GM23338 (cell line): ENCODE measurements at regions not wholly inside any gene's neighbourhood (a gene's known extent, or its start where the extent isn't known, plus 50 kb on each side); places are given as distances from the start of the nearest gene placed in this dataset.

Source experiments
- ATAC-seq: fragments of 200-7000 bp; cut with Tn5 transposase; 3 replicates; pipeline ENCODE4 v1.9.1; 2020
- DNase-seq: peaks from one replicate; pipeline ENCODE4 v3.0.0-alpha.2; 2015; ENCODE audit warnings: low spot score
- H2AFZ ChIP-seq: fragments of 200-600 bp; sonication (generic); 2 replicates; pipeline ENCODE4 v1.8.0; 2016; ENCODE audit warnings: antibody characterized with exemption, mild to moderate bottlenecking, moderate library complexity
- H3F3A ChIP-seq: fragments of 200-600 bp; sonication (generic); replicated peaks from 2 replicates; pipeline ENCODE4 v1.8.0; 2017; ENCODE audit warnings: antibody characterized with exemption, mixed run types, low read depth
- H3K27ac ChIP-seq: fragments of 200-600 bp; sonication (generic); 2 replicates; pipeline ENCODE4 v1.6.1; 2016; ENCODE audit warnings: low read depth
- H3K27me3 ChIP-seq: fragments of 200-600 bp; sonication (generic); 2 replicates; pipeline ENCODE4 v1.8.0; 2016; ENCODE audit warnings: mild to moderate bottlenecking, mixed run types, moderate library complexity; ENCODE audit not compliant: insufficient read depth
- H3K36me3 ChIP-seq: fragments of 200-600 bp; sonication (generic); 2 replicates; pipeline ENCODE4 v1.8.0; 2016; ENCODE audit warnings: mild to moderate bottlenecking; ENCODE audit not compliant: insufficient read depth
- H3K4me1 ChIP-seq: fragments of 200-600 bp; sonication (generic); 2 replicates; pipeline ENCODE4 v1.8.0; 2016; ENCODE audit warnings: mild to moderate bottlenecking, moderate library complexity; ENCODE audit not compliant: insufficient read depth
- H3K4me2 ChIP-seq: fragments of 200-600 bp; sonication (generic); 2 replicates; pipeline ENCODE4 v1.7.1; 2017; ENCODE audit warnings: mixed run types
- H3K4me3 ChIP-seq: fragments of 200-600 bp; sonication (generic); 2 replicates; pipeline ENCODE4 v1.6.1; 2016; ENCODE audit warnings: mixed run types
- H3K79me2 ChIP-seq: fragments of 200-600 bp; sonication (generic); replicated peaks from 2 replicates; pipeline ENCODE4 v1.8.0; 2017; ENCODE audit warnings: mild to moderate bottlenecking; ENCODE audit not compliant: insufficient read depth
- H3K9me2 ChIP-seq: fragments of 200-600 bp; sonication (generic); 2 replicates; pipeline ENCODE4 v1.8.0; 2017; ENCODE audit not compliant: insufficient read depth
- H4K20me1 ChIP-seq: fragments of 200-600 bp; sonication (generic); replicated peaks from 2 replicates; pipeline ENCODE4 v1.8.0; 2017; ENCODE audit warnings: mild to moderate bottlenecking; ENCODE audit not compliant: insufficient read depth
- H3K27ac Mint-ChIP-seq: 2 replicates; pipeline ENCODE4 v1.8.0; 2020; ENCODE audit warnings: inconsistent platforms, mild to moderate bottlenecking, moderate library complexity, mixed read lengths
- H3K27me3 Mint-ChIP-seq: 3 replicates; pipeline ENCODE4 v1.8.0; 2022; ENCODE audit warnings: low read depth, mild to moderate bottlenecking, moderate library complexity, mixed read lengths, inconsistent platforms; ENCODE audit not compliant: insufficient read depth, poor library complexity
- H3K36me3 Mint-ChIP-seq: 3 replicates; pipeline ENCODE4 v1.8.0; 2021; ENCODE audit warnings: low read depth, mild to moderate bottlenecking, inconsistent platforms, moderate library complexity, mixed read lengths
- H3K4me1 Mint-ChIP-seq: 3 replicates; pipeline ENCODE4 v1.8.0; 2020; ENCODE audit warnings: mild to moderate bottlenecking, inconsistent platforms, mixed read lengths
- H3K4me3 Mint-ChIP-seq: 3 replicates; pipeline ENCODE4 v1.8.0; 2021; ENCODE audit warnings: moderate library complexity, mild to moderate bottlenecking, inconsistent platforms, mixed read lengths
- H3K9me3 Mint-ChIP-seq: 3 replicates; pipeline ENCODE4 v1.8.0; 2020; ENCODE audit warnings: moderate library complexity, mild to moderate bottlenecking, inconsistent platforms, mixed read lengths
- CREB1 ChIP-seq: fragments of 250-450 bp; sonication (Bioruptor Pico); IDR thresholded peaks from 2 replicates; pipeline ENCODE4 v1.5.0; 2020; ENCODE audit warnings: low read depth, mild to moderate bottlenecking, moderate library complexity
- CTCF ChIP-seq, 2 experiments: fragments of 200-600 bp in 1 of 2; sonication (generic) in 1 of 2; conservative IDR thresholded peaks; 2 replicates each; pipeline versions ENCODE4 v1.5.1 to v1.6.1; 2016 to 2017; ENCODE audit warnings: antibody characterized with exemption in 2 of 2, low read depth in 2 of 2, mild to moderate bottlenecking in 2 of 2, moderate library complexity in 1 of 2
- ETS1 ChIP-seq: IDR thresholded peaks from 2 replicates; pipeline ENCODE4 v1.6.1; 2016; ENCODE audit warnings: antibody characterized with exemption
- EZH2 ChIP-seq: fragments of 200-600 bp; sonication (generic); IDR thresholded peaks from one replicate; pipeline ENCODE4 v1.8.0; 2017; ENCODE audit warnings: antibody characterized with exemption, mild to moderate bottlenecking, low read depth; ENCODE audit not compliant: unreplicated experiment
- EZH2phosphoT487 ChIP-seq: fragments of 200-600 bp; sonication (generic); IDR thresholded peaks from one replicate; pipeline ENCODE4 v1.8.1; 2018; ENCODE audit warnings: antibody characterized with exemption; ENCODE audit not compliant: unreplicated experiment
- NANOG ChIP-seq: IDR thresholded peaks from 2 replicates; pipeline ENCODE4 v1.6.1; 2016; ENCODE audit warnings: antibody characterized with exemption, borderline replicate concordance
- POLR2AphosphoS5 ChIP-seq: IDR thresholded peaks from 2 replicates; pipeline ENCODE4 v1.6.1; 2016; ENCODE audit warnings: antibody characterized with exemption, low read depth
- STAT1 ChIP-seq: IDR thresholded peaks from one replicate; pipeline ENCODE4 v1.6.1; 2016; ENCODE audit warnings: antibody characterized with exemption; ENCODE audit not compliant: unreplicated experiment
- ZNF114 ChIP-seq: fragments of 250-450 bp; sonication (Bioruptor Pico); IDR thresholded peaks from 2 replicates; pipeline ENCODE4 v1.5.0; 2020; ENCODE audit warnings: mild to moderate bottlenecking, moderate library complexity
- ZNF331 ChIP-seq: fragments of 250-450 bp; sonication (Bioruptor Pico); IDR thresholded peaks from 2 replicates; pipeline ENCODE4 v1.5.0; 2020; ENCODE audit warnings: low read depth, mild to moderate bottlenecking, moderate library complexity
- ZNF462 ChIP-seq: fragments of 250-450 bp; sonication (Bioruptor Pico); IDR thresholded peaks from 2 replicates; pipeline ENCODE4 v1.5.0; 2020; ENCODE audit warnings: mild to moderate bottlenecking, moderate library complexity

- Mint-ChIP-seq H3K9me3 (peaks cover 3% of the 10 kb centered on the region; the same call in 1 of the 3 replicates), H3K27me3 (no peaks in the 10 kb centered on the region), H3K4me1 (no peaks in the 10 kb centered on the region), H3K27ac (no peak overlapping the region), H3K36me3 (no peaks in the 10 kb centered on the region), H3K4me3 (no peak overlapping the region)
- H3K4me2 ChIP-seq = no peak overlapping the region
- no peak overlapping the region for H3K27ac ChIP-seq
- H3K36me3 ChIP-seq = no peaks in the 10 kb centered on the region
- no peaks in the 10 kb centered on the region for H3K79me2 ChIP-seq
- no peaks in the 10 kb centered on the region for H4K20me1 ChIP-seq
- no peaks in the 10 kb centered on the region for H3F3A ChIP-seq
- ATAC-seq = no peak
- TF ChIP-seq ZNF462 (CRISPR knock-in tag) = no peak
- TF ChIP-seq ZNF331 (CRISPR knock-in tag) = no peak
- no peak for TF ChIP-seq ZNF114 (CRISPR knock-in tag)
- no peak for TF ChIP-seq NANOG
- no peak for TF ChIP-seq CREB1 (CRISPR knock-in tag)
- TF ChIP-seq POLR2AphosphoS5 = no peak
- no peak for TF ChIP-seq ETS1
- no peak for TF ChIP-seq EZH2
- TF ChIP-seq CTCF (conservative IDR thresholded peaks at IDR 0.05; ENCODE audit: low read depth in 2 of 2) = no peak
- no peak for TF ChIP-seq EZH2phosphoT487
- no peak for TF ChIP-seq STAT1
- no peak for DNase-seq
- no peak overlapping the region for H3K4me3 ChIP-seq
- no peak overlapping the region for H2AFZ ChIP-seq
- H3K4me1 ChIP-seq = no peaks in the 10 kb centered on the region
- no peaks in the 10 kb centered on the region for H3K27me3 ChIP-seq
- 0 out of 2 replicates have a peak, but pooled peaks cover 2% of the 10 kb centered on the region for H3K9me2 ChIP-seq
Measured at GRCh38 chr11:24233041-24233440, 263.8 kb upstream of the LUZP2 start.
